ENCODE measurements at regions not wholly inside any gene's neighbourhood (a gene's known extent, or its start where the extent isn't known, plus 50 kb on each side); places are given as distances from the start of the nearest gene placed in this dataset.

- TF ChIP-seq POLR2A (IDR thresholded peaks at IDR 0.05), result no peak
- no peak for TF ChIP-seq CTCF (IDR thresholded peaks at IDR 0.05)
These were observed 109.2 kb upstream of the CDYL start for GRCh38 chr6:4666886-4667513.

All from lower leg skin (tissue), 3 donors.